Germinal center (tissue), 1 donor: ENCODE measurements at regions not wholly inside any gene's neighbourhood (a gene's known extent, or its start where the extent isn't known, plus 50 kb on each side); places are given as distances from the start of the nearest gene placed in this dataset.
"Not testable (repeated sequence)": the region's sequence is repeated elsewhere in the genome, so short reads cannot be mapped to it uniquely, and the experiment has no call there.

ENCODE experiments used
- DNase-seq: peaks from one replicate; pipeline ENCODE4 v3.0.0; 2012; ENCODE audit warnings: mixed read lengths, low spot score

- not testable (repeated sequence) for DNase-seq
Measured at GRCh38 chr12:84382486-84382885, 530.1 kb downstream of the SLC6A15 start.

GRCh38 chr12:84376320-84376719, 536.3 kb downstream of the SLC6A15 start:
- DNase-seq: no peak

GRCh38 chr12:84375449-84376170, 537.0 kb downstream of the SLC6A15 start:
- no peak for DNase-seq

GRCh38 chr12:84362552-84362897, 550.1 kb downstream of the SLC6A15 start:
- no peak for DNase-seq

- no peak for DNase-seq
Measured at GRCh38 chr12:84361651-84362551, 550.7 kb downstream of the SLC6A15 start.

- DNase-seq: no peak
Measured at GRCh38 chr12:84357314-84357713, 555.3 kb downstream of the SLC6A15 start.

GRCh38 chr12:84356224-84356623, 556.4 kb downstream of the SLC6A15 start:
- no peak for DNase-seq

GRCh38 chr12:84355561-84355960, 557.0 kb downstream of the SLC6A15 start:
- no peak for DNase-seq

GRCh38 chr12:84348582-84348981, 564.0 kb downstream of the SLC6A15 start:
- DNase-seq: no peak

GRCh38 chr12:84341467-84342193, 571.0 kb downstream of the SLC6A15 start:
- DNase-seq: no peak

- no peak for DNase-seq
Measured at GRCh38 chr12:84336231-84336630, 576.4 kb downstream of the SLC6A15 start.

- no peak for DNase-seq
Measured at GRCh38 chr12:84329938-84330337, 582.7 kb downstream of the SLC6A15 start.

- DNase-seq: no peak
Measured at GRCh38 chr12:84315926-84316325, 596.7 kb downstream of the SLC6A15 start.

GRCh38 chr12:84313323-84313675, 599.3 kb downstream of the SLC6A15 start:
- no peak for DNase-seq

- no peak for DNase-seq
Measured at GRCh38 chr12:84308211-84308610, 604.4 kb downstream of the SLC6A15 start.

GRCh38 chr12:84305144-84305543, 607.5 kb downstream of the SLC6A15 start:
- no peak for DNase-seq

GRCh38 chr12:84294246-84294645, 618.4 kb downstream of the SLC6A15 start:
- DNase-seq: no peak

- DNase-seq: no peak
Measured at GRCh38 chr12:84290168-84290567, 622.4 kb downstream of the SLC6A15 start.

GRCh38 chr12:84277986-84278385, 634.6 kb downstream of the SLC6A15 start:
- no peak for DNase-seq

GRCh38 chr12:84276215-84276614, 636.4 kb downstream of the SLC6A15 start:
- no peak for DNase-seq

- no peak for DNase-seq
Measured at GRCh38 chr12:84272324-84272723, 640.3 kb downstream of the SLC6A15 start.

- DNase-seq: no peak
Measured at GRCh38 chr12:84270470-84271140, 642.0 kb downstream of the SLC6A15 start.
